Dermis microvascular lymphatic vessel endothelial cell (primary cell): ENCODE measurements at regions not wholly inside any gene's neighbourhood (a gene's known extent, or its start where the extent isn't known, plus 50 kb on each side); places are given as distances from the start of the nearest gene placed in this dataset.

Source experiments
- DNase-seq, 2 donors: peaks; one replicate each; pipeline versions ENCODE4 v3.0.0 to v3.0.0-alpha.2; 2010; ENCODE audit warnings: low read depth in 2 of 2

GRCh38 chr7:7048213-7048612, 134.1 kb upstream of the C1GALT1 start:
- DNase-seq = no peak

- DNase-seq = no peak
Measured at GRCh38 chr7:7051206-7051877, 131.0 kb upstream of the C1GALT1 start.

GRCh38 chr7:7054252-7054830, 128.0 kb upstream of the C1GALT1 start:
- no peak for DNase-seq

- DNase-seq = no peak
Measured at GRCh38 chr7:7060828-7061599, 121.3 kb upstream of the C1GALT1 start.

- no peak for DNase-seq
Measured at GRCh38 chr7:7077945-7078344, 104.4 kb upstream of the C1GALT1 start.

- DNase-seq = no peak
Measured at GRCh38 chr7:7080802-7081201, 101.5 kb upstream of the C1GALT1 start.

- DNase-seq = no peak
Measured at GRCh38 chr7:7090460-7090859, 91.9 kb upstream of the C1GALT1 start.

- no peak for DNase-seq
Measured at GRCh38 chr7:7098280-7098818, 84.0 kb upstream of the C1GALT1 start.

- peak; percentile 51 to 91 for DNase-seq
Measured at GRCh38 chr7:7099584-7100014, 82.7 kb upstream of the C1GALT1 start.

- no peak for DNase-seq
Measured at GRCh38 chr7:7100432-7100849, 81.9 kb upstream of the C1GALT1 start.

GRCh38 chr7:7102906-7103305, 79.4 kb upstream of the C1GALT1 start:
- DNase-seq = no peak

GRCh38 chr7:7103343-7104313, 78.7 kb upstream of the C1GALT1 start:
- DNase-seq = peak; percentile 58 to 72

GRCh38 chr7:7104314-7104698, 78.0 kb upstream of the C1GALT1 start:
- no peak for DNase-seq

GRCh38 chr7:7104971-7105370, 77.4 kb upstream of the C1GALT1 start:
- DNase-seq = no peak

- DNase-seq = no peak
Measured at GRCh38 chr7:7105800-7106582, 76.4 kb upstream of the C1GALT1 start.

- DNase-seq = no peak
Measured at GRCh38 chr7:7108931-7109330, 73.4 kb upstream of the C1GALT1 start.

GRCh38 chr7:7109934-7110333, 72.4 kb upstream of the C1GALT1 start:
- DNase-seq = no peak

GRCh38 chr7:7110706-7111105, 71.6 kb upstream of the C1GALT1 start:
- no peak for DNase-seq

- no peak for DNase-seq
Measured at GRCh38 chr7:7112868-7113267, 69.5 kb upstream of the C1GALT1 start.

GRCh38 chr7:7114575-7115291, 67.6 kb upstream of the C1GALT1 start:
- DNase-seq = no peak
